ENCODE measurements at regions not wholly inside any gene's neighbourhood (a gene's known extent, or its start where the extent isn't known, plus 50 kb on each side); places are given as distances from the start of the nearest gene placed in this dataset.

DNA sequence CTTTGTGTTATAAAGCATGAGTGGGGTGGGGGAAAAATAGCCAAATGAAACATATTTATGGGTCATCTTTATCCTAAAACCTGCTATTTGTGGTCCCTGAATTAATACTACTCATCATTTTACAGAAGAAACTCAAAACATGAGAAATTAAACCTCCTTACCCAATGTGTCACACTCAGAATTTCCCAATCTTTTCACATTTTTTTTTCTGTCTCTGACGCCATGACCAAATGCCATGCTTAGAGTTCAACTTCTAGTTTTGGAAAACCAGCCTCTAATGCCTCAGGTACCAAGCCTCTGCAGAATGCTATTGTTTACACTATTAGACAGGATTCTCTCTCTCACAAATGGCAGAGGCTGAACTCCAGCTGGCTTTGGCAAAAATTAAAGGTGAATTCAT is 505.5 kb upstream of the WWC1 start:
- Histone ChIP-seq H3K9me3 (ENCODE audit: severe bottlenecking) (no peaks in the 10 kb centered on the region), H3K27me3 (ENCODE audit: insufficient read depth, poor library complexity, severe bottlenecking) (no peaks in the 10 kb centered on the region), H3K27ac (ENCODE audit: poor library complexity, severe bottlenecking) (no peak overlapping the region), H3K4me3 (ENCODE audit: severe bottlenecking) (no peak overlapping the region), H3K4me1 (ENCODE audit: insufficient read depth, poor library complexity, severe bottlenecking) (no peaks in the 10 kb centered on the region), H3K36me3 (ENCODE audit: low read depth) (no peaks in the 10 kb centered on the region)
- TF ChIP-seq, protein P1, sequence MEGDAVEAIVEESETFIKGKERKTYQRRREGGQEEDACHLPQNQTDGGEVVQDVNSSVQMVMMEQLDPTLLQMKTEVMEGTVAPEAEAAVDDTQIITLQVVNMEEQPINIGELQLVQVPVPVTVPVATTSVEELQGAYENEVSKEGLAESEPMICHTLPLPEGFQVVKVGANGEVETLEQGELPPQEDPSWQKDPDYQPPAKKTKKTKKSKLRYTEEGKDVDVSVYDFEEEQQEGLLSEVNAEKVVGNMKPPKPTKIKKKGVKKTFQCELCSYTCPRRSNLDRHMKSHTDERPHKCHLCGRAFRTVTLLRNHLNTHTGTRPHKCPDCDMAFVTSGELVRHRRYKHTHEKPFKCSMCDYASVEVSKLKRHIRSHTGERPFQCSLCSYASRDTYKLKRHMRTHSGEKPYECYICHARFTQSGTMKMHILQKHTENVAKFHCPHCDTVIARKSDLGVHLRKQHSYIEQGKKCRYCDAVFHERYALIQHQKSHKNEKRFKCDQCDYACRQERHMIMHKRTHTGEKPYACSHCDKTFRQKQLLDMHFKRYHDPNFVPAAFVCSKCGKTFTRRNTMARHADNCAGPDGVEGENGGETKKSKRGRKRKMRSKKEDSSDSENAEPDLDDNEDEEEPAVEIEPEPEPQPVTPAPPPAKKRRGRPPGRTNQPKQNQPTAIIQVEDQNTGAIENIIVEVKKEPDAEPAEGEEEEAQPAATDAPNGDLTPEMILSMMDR (IDR thresholded peaks at IDR 0.05; ENCODE audit: poor library complexity, severe bottlenecking): no peak
- no peak for ATAC-seq (ENCODE audit: low read depth)
- DNase-seq (ENCODE audit: low spot score): no peak

DNA sequence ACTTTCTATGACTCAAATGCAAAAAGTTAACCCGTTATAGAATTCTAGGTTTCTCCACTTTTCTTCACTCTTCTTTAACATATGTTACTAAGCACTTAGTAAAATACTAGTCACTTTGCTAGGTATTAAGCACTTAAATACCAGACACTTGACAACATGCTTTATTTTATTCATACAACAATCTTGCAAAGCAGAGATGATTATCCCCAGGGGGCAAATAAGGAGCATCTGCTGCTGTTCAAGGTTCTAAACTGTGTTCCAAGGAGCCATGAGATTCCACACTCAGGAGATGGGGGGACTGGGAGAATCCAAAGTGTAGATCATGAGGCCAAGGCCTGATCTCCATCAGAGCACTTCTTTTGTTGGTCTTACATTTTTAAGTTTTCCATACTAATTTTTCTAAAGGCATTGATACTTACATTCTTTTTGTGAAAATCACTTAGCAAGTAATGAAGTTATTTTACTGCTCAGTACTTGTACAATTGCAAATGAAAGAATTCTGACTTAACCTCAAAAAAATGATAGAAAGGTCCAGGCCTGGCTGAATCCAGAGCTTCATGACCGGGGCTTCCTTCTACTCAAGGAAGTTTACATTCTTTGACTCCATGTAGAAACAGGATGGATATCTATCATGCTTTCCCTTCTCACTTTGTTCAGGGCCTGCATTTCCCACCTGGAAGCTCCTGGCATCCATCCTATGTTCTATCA is 504.4 kb upstream of the WWC1 start:
- H3K4me1 ChIP-seq (ENCODE audit: insufficient read depth, poor library complexity, severe bottlenecking): no peaks in the 10 kb centered on the region
- no peaks in the 10 kb centered on the region for H3K27me3 ChIP-seq (ENCODE audit: insufficient read depth, poor library complexity, severe bottlenecking)
- no peak overlapping the region for H3K27ac ChIP-seq (ENCODE audit: poor library complexity, severe bottlenecking)
- DNase-seq (ENCODE audit: low spot score) (no peak), ATAC-seq (ENCODE audit: low read depth) (no peak)
- H3K36me3 ChIP-seq (ENCODE audit: low read depth): no peaks in the 10 kb centered on the region
- no peak overlapping the region for H3K4me3 ChIP-seq (ENCODE audit: severe bottlenecking)
- no peaks in the 10 kb centered on the region for H3K9me3 ChIP-seq (ENCODE audit: severe bottlenecking)
- TF ChIP-seq, protein P1 (IDR thresholded peaks at IDR 0.05; ENCODE audit: poor library complexity, severe bottlenecking): no peak

- TF ChIP-seq, protein P1 (IDR thresholded peaks at IDR 0.05; ENCODE audit: poor library complexity, severe bottlenecking): no peak
- Histone ChIP-seq H3K36me3 (ENCODE audit: low read depth) (no peaks in the 10 kb centered on the region), H3K27me3 (ENCODE audit: insufficient read depth, poor library complexity, severe bottlenecking) (no peaks in the 10 kb centered on the region), H3K4me1 (ENCODE audit: insufficient read depth, poor library complexity, severe bottlenecking) (no peaks in the 10 kb centered on the region), H3K4me3 (ENCODE audit: severe bottlenecking) (no peak overlapping the region), H3K27ac (ENCODE audit: poor library complexity, severe bottlenecking) (no peak overlapping the region), H3K9me3 (ENCODE audit: severe bottlenecking) (no peaks in the 10 kb centered on the region)
- no peak for ATAC-seq (ENCODE audit: low read depth)
- DNase-seq (ENCODE audit: low spot score): no peak
Observed at GRCh38 chr5:167790045-167790444, 501.4 kb upstream of the WWC1 start.

DNA sequence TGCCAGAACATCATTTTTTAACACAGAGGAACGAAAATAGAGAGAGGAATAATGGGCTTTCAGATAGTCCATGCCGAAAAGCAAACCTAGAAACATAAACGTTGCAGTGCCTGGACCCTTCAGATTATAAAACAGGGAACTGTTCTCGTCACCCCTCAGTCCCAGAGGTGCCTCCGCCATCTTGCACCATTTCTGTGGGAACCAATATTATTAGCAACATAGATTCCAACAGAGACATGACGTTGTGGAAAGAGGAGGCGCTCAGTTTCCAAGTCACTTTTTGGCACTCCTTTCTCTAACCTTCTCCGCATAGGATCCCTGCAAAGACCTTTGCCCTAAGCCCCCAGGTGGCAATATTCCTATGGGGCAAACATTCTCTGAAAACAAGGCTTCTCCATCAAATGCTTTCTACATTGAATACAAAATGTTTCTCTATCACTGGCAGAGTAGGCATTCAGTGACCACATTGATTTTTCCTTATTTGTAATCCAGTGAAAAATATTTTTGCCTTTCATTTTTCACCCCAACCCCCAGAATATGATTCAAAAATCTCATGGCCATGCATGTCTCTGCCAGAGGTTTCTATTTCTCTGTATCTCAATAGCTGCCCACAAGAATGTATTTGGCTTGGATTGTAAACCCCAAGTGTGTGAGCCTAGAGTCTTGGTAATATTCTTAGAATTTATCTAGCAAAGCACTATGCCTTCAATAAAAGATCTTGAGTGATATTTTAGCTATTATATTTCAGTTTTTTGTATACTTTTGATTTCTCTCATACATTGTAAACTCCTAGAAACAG is 500.8 kb upstream of the WWC1 start:
- DNase-seq (ENCODE audit: low spot score) (no peak), ATAC-seq (ENCODE audit: low read depth) (no peak)
- H3K27me3 ChIP-seq (ENCODE audit: insufficient read depth, poor library complexity, severe bottlenecking): no peaks in the 10 kb centered on the region
- no peaks in the 10 kb centered on the region for H3K36me3 ChIP-seq (ENCODE audit: low read depth)
- no peaks in the 10 kb centered on the region for H3K4me1 ChIP-seq (ENCODE audit: insufficient read depth, poor library complexity, severe bottlenecking)
- H3K4me3 ChIP-seq (ENCODE audit: severe bottlenecking): no peak overlapping the region
- H3K27ac ChIP-seq (ENCODE audit: poor library complexity, severe bottlenecking): no peak overlapping the region
- TF ChIP-seq, protein P1 (IDR thresholded peaks at IDR 0.05; ENCODE audit: poor library complexity, severe bottlenecking): no peak
- H3K9me3 ChIP-seq (ENCODE audit: severe bottlenecking): no peaks in the 10 kb centered on the region

GRCh38 chr5:167792514-167792913 is 498.9 kb upstream of the WWC1 start:
- H3K36me3 ChIP-seq (ENCODE audit: low read depth): no peaks in the 10 kb centered on the region
- no peak overlapping the region for H3K4me3 ChIP-seq (ENCODE audit: severe bottlenecking)
- no peaks in the 10 kb centered on the region for H3K4me1 ChIP-seq (ENCODE audit: insufficient read depth, poor library complexity, severe bottlenecking)
- H3K27ac ChIP-seq (ENCODE audit: poor library complexity, severe bottlenecking): no peak overlapping the region
- DNase-seq (ENCODE audit: low spot score): no peak
- ATAC-seq (ENCODE audit: low read depth): no peak
- H3K9me3 ChIP-seq (ENCODE audit: severe bottlenecking): no peaks in the 10 kb centered on the region
- TF ChIP-seq, protein P1 (IDR thresholded peaks at IDR 0.05; ENCODE audit: poor library complexity, severe bottlenecking): no peak
- H3K27me3 ChIP-seq (ENCODE audit: insufficient read depth, poor library complexity, severe bottlenecking): no peaks in the 10 kb centered on the region
